Astrocyte (in vitro differentiated cells and primary cell): ENCODE measurements at regions not wholly inside any gene's neighbourhood (a gene's known extent, or its start where the extent isn't known, plus 50 kb on each side); places are given as distances from the start of the nearest gene placed in this dataset.

Source experiments
- CTCF ChIP-seq: IDR thresholded peaks from 2 replicates; pipeline ENCODE4 v1.5.1; 2011; ENCODE audit warnings: low read depth, mild to moderate bottlenecking, inconsistent platforms, low read length, moderate library complexity; ENCODE audit not compliant: insufficient read depth
- EZH2 ChIP-seq: IDR thresholded peaks from 2 replicates; pipeline ENCODE4 v1.6.1; 2012; ENCODE audit warnings: mild to moderate bottlenecking, low read length, inconsistent platforms; ENCODE audit not compliant: insufficient read depth

DNA sequence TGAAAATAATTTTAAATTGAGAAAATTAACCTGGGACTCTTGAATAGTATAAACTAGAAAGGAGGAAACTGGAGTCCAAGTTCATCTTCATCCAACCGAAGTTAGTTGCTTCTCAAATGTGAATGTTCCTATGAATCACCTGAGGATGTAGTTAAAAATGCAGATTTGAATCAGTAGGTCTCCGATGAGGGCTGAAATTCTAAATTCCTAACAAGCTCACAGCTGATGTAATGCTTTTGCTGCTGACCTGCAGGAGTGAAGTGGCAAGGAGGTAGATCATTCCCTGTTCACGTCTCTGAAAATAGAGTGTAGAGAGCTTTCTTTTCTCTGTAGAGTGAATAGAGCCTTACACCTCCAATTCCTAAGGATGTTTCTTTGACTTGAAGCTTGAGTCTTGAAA, 685.5 kb downstream of the CPS1 start:
- no peak for TF ChIP-seq CTCF
- TF ChIP-seq EZH2 = no peak
